OCI-LY1 (cell line): ENCODE measurements at regions not wholly inside any gene's neighbourhood (a gene's known extent, or its start where the extent isn't known, plus 50 kb on each side); places are given as distances from the start of the nearest gene placed in this dataset.

Experiments
- H2AFZ ChIP-seq: fragments of 200-600 bp; sonication (generic), shearing (Covaris generic); 2 replicates; pipeline ENCODE4 v1.6.0; 2014; ENCODE audit warnings: antibody characterized with exemption, mild to moderate bottlenecking, low read length
- H3F3A ChIP-seq: fragments of 200-600 bp; sonication (generic), shearing (Covaris generic); 2 replicates; pipeline ENCODE4 v1.6.0; 2014; ENCODE audit warnings: mild to moderate bottlenecking, antibody characterized with exemption, low read length, moderate library complexity; ENCODE audit not compliant: insufficient read depth
- H3K27ac ChIP-seq: fragments of 200-600 bp; sonication (generic); 2 replicates; pipeline ENCODE4 v1.5.1; 2014; ENCODE audit warnings: low read length, mixed run types, mild to moderate bottlenecking, low read depth; ENCODE audit not compliant: poor library complexity, severe bottlenecking
- H3K27me3 ChIP-seq: fragments of 200-600 bp; sonication (generic); 2 replicates; pipeline ENCODE4 v1.6.0; 2014; ENCODE audit warnings: antibody characterized with exemption, mild to moderate bottlenecking, low read length, moderate library complexity; ENCODE audit not compliant: insufficient read depth
- H3K36me3 ChIP-seq: fragments of 200-600 bp; sonication (generic); 2 replicates; pipeline ENCODE4 v1.6.1; 2014; ENCODE audit warnings: mild to moderate bottlenecking, antibody characterized with exemption, low read length, moderate library complexity, mixed read lengths; ENCODE audit not compliant: insufficient read depth
- H3K4me1 ChIP-seq: fragments of 200-600 bp; sonication (generic); 2 replicates; pipeline ENCODE4 v1.5.1; 2014; ENCODE audit warnings: mild to moderate bottlenecking, low read length, moderate library complexity; ENCODE audit not compliant: insufficient read depth, severe bottlenecking
- H3K4me2 ChIP-seq: fragments of 200-600 bp; sonication (generic), shearing (Covaris generic); 2 replicates; pipeline ENCODE4 v1.6.1; 2014; ENCODE audit warnings: low read length
- H3K4me3 ChIP-seq: fragments of 200-600 bp; sonication (generic); 2 replicates; pipeline ENCODE4 v1.5.1; 2014; ENCODE audit warnings: low read length, low read depth, mild to moderate bottlenecking, mixed read lengths; ENCODE audit not compliant: poor library complexity, severe bottlenecking
- H3K79me2 ChIP-seq: fragments of 200-600 bp; shearing (Covaris generic); 2 replicates; pipeline ENCODE4 v1.6.1; 2016; ENCODE audit warnings: mixed run types, low read length, mixed read lengths; ENCODE audit not compliant: insufficient read depth
- H3K9ac ChIP-seq: fragments of 200-600 bp; sonication (generic), shearing (Covaris generic); 2 replicates; pipeline ENCODE4 v1.6.1; 2014; ENCODE audit warnings: mild to moderate bottlenecking, low read length, mixed read lengths
- H3K9me2 ChIP-seq: fragments of 200-600 bp; sonication (generic), shearing (Covaris generic); 2 replicates; pipeline ENCODE4 v1.6.1; 2014; ENCODE audit warnings: low read depth, mild to moderate bottlenecking, low read length, mixed read lengths
- H3K9me3 ChIP-seq: fragments of 200-600 bp; shearing (Covaris generic); 2 replicates; pipeline ENCODE4 v1.6.1; 2014; ENCODE audit warnings: low read length, mixed read lengths
- H4K20me1 ChIP-seq: fragments of 200-600 bp; sonication (generic), shearing (Covaris generic); 2 replicates; pipeline ENCODE4 v1.6.0; 2016; ENCODE audit warnings: mild to moderate bottlenecking, low read length; ENCODE audit not compliant: insufficient read depth
- CTCF ChIP-seq: fragments of 200-600 bp; sonication (generic), shearing (Covaris generic); IDR thresholded peaks from 2 replicates; pipeline ENCODE4 v1.5.1; 2017; ENCODE audit warnings: mild to moderate bottlenecking, antibody characterized with exemption, low read length, moderate library complexity, mixed read lengths
- EZH2 ChIP-seq: fragments of 200-600 bp; sonication (generic), shearing (Covaris generic); IDR thresholded peaks from 2 replicates; pipeline ENCODE4 v1.8.0; 2017; ENCODE audit warnings: borderline replicate concordance, mixed run types, mild to moderate bottlenecking, antibody characterized with exemption, low read length, moderate library complexity, mixed read lengths

GRCh38 chr14:76580967-76581366 lies 180.3 kb upstream of the VASH1 start:
- H3K9me3 ChIP-seq, result no peaks in the 10 kb centered on the region
- no peaks in the 10 kb centered on the region for H3K79me2 ChIP-seq
- TF ChIP-seq EZH2 (no peak), CTCF (no peak)
- no peaks in the 10 kb centered on the region for H3F3A ChIP-seq
- no peak overlapping the region for H3K4me3 ChIP-seq
- no peaks in the 10 kb centered on the region for H3K36me3 ChIP-seq
- H3K4me2 ChIP-seq, result no peak overlapping the region
- H3K27me3 ChIP-seq, result peaks cover 5% of the 10 kb centered on the region; the same call in 1 of the 2 replicates
- no peak overlapping the region for H3K27ac ChIP-seq
- H3K9me2 ChIP-seq, result no peaks in the 10 kb centered on the region
- H3K4me1 ChIP-seq, result no peaks in the 10 kb centered on the region
- H2AFZ ChIP-seq, result no peak overlapping the region
- H3K9ac ChIP-seq, result no peak overlapping the region
- no peaks in the 10 kb centered on the region for H4K20me1 ChIP-seq

- no peaks in the 10 kb centered on the region for H3F3A ChIP-seq
Measured at GRCh38 chr14:76581592-76581991, 179.7 kb upstream of the VASH1 start.

GRCh38 chr14:76582447-76582846 lies 178.8 kb upstream of the VASH1 start:
- H2AFZ ChIP-seq, result no peak overlapping the region
- H3K36me3 ChIP-seq, result no peaks in the 10 kb centered on the region

More at GRCh38 chr14:76581592-76581991, 179.7 kb upstream of the VASH1 start:
- no peak overlapping the region for H2AFZ ChIP-seq
- H3K27ac ChIP-seq, result no peak overlapping the region
- H3K27me3 ChIP-seq, result peaks cover 5% of the 10 kb centered on the region; the same call in 1 of the 2 replicates
- no peaks in the 10 kb centered on the region for H3K9me2 ChIP-seq
- H3K4me2 ChIP-seq, result no peak overlapping the region
- no peaks in the 10 kb centered on the region for H3K79me2 ChIP-seq
- H3K4me1 ChIP-seq, result no peaks in the 10 kb centered on the region
- no peaks in the 10 kb centered on the region for H3K36me3 ChIP-seq
- no peaks in the 10 kb centered on the region for H3K9me3 ChIP-seq
- H3K4me3 ChIP-seq, result no peak overlapping the region
- no peak overlapping the region for H3K9ac ChIP-seq
- no peaks in the 10 kb centered on the region for H4K20me1 ChIP-seq
- TF ChIP-seq CTCF (no peak), EZH2 (no peak)

More at GRCh38 chr14:76582447-76582846, 178.8 kb upstream of the VASH1 start:
- Histone ChIP-seq H3K9ac (no peak overlapping the region), H3K4me1 (no peaks in the 10 kb centered on the region), H3K9me3 (no peaks in the 10 kb centered on the region), H3K9me2 (no peaks in the 10 kb centered on the region), H4K20me1 (no peaks in the 10 kb centered on the region), H3F3A (no peaks in the 10 kb centered on the region), H3K27ac (no peak overlapping the region), H3K4me2 (no peak overlapping the region), H3K4me3 (no peak overlapping the region), H3K79me2 (no peaks in the 10 kb centered on the region), H3K27me3 (no peaks in the 10 kb centered on the region)
- no peak for TF ChIP-seq EZH2
- TF ChIP-seq CTCF, result no peak
